HG03025 (cell line): ENCODE measurements at regions not wholly inside any gene's neighbourhood (a gene's known extent, or its start where the extent isn't known, plus 50 kb on each side); places are given as distances from the start of the nearest gene placed in this dataset.
"Not testable (repeated sequence)": the region's sequence is repeated elsewhere in the genome, so short reads cannot be mapped to it uniquely, and the experiment has no call there.

Experiments
- ATAC-seq: cut with Tn5 transposase; IDR thresholded peaks from one replicate; pipeline ENCODE4 v1.9.1; 2021; ENCODE audit warnings: mild to moderate bottlenecking, moderate library complexity; ENCODE audit not compliant: unreplicated experiment, low FRiP score

DNA sequence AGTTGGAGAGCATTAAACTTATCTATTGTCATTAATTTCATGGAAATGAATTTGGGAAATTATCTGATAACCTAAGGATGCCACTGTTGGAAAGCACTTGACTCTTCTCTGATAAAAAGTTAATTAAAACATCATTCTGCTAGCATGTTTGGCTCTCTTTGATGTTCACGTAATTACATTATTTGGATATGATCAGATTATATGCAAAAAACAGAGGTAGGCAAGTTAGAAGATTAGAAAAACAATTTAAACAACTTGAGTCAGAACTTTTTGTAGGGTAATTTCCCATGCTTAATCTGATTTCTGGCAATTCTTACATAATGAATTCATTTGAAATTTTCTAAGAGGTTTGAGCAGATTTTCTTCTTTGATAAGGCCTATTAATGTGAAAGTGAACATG, 882.9 kb downstream of the TRAM1L1 start:
- no peak for ATAC-seq

DNA sequence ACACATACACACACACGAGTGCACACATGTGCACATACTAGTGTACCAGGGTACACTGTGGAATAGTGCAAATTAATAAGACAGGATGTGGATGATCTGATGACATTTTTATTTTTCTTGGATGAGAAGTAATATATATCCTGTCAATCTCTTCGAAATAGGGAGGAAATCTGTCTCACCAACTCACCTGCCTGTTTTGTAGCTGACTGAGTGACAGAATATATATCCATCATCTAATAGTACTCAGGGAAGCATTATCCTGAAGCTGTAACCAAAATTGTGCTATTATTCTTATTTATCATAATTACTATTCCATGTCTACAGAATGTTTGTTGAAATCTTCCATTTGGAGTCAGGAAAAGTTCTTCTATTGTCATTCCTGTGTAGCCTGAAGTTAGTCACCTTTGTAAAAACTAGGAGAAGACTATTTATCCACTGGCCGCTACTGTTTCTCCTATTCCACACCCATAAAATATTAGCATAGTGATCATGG, 888.0 kb downstream of the TRAM1L1 start:
- no peak for ATAC-seq

DNA sequence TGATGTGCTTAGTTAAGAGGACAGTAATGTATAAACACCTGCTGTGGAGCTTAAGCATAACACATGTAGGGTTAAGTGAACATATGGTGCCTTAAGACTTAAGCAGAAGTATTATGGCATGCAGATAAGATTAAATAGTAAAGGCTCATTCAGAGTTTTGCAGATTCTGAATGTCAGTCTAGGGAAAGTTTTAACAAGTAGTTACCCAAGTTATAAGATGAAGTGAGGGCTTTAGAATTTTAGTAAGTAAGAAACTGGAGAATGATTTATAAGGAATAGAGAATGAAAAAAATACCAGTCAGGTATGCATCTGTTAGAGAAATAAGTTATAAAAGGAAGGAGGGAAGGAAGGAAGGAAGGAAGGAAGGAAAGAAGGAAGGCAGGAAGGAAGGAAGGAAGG, 902.1 kb downstream of the TRAM1L1 start:
- no peak for ATAC-seq

DNA sequence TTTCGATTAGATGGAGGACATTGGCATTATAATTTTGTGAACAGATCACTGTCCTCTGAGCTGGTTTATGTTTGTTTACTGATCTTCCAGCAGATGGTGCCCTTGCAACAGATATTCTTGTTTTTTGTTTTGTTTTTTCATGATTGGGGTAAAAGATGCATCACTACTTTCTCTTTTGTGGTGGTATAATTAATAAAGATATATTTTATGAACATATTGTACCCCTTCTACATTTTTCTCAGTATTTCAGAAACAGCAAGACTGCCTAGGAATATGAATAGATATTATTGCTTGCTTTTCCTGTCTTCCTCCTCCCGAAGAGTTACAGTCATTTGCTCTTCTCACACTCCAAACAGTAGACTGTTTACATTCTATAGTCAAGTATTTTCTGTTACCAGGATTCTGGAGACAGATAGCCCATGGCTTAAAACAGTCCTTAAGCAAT, 905.2 kb downstream of the TRAM1L1 start:
- no peak for ATAC-seq

DNA sequence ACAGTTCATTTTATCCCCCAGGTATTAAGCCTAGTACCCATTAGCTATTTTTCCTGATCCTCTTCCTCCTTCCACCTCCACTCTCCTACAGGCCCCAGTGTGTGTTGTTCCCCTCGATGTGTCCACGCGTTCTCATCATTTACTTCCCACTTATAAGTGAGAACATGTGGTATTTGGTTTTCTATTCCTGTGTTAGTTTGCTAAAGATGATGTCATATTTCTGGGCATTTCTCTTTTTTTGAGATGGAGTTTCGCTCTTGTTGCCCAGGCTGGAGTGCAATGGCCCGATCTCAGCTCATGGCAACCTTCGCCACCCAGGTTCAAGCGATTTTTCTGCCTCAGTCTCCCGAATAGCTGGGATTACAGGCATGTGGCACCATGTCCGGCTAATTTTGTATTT, 934.0 kb downstream of the TRAM1L1 start:
- not testable (repeated sequence) for ATAC-seq

DNA sequence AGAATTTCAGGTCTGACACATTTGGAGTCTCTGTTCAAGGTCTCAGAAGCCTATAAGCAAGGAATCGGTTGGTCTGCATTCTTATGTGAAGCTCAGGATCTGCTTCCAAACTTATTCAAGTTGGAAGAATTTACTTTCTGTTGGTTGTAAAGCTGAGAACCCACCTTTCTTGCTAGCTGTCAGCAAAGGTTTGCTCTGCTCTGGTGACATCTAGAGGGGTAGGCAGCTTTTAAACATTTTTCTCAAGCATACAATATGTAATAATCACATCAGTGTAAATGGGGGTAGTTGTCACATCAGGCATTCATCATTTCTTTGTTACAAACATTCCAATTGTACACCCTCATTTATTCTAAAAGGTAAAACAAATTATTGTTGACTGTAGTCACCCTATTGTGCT, 935.2 kb downstream of the TRAM1L1 start:
- ATAC-seq = no peak

DNA sequence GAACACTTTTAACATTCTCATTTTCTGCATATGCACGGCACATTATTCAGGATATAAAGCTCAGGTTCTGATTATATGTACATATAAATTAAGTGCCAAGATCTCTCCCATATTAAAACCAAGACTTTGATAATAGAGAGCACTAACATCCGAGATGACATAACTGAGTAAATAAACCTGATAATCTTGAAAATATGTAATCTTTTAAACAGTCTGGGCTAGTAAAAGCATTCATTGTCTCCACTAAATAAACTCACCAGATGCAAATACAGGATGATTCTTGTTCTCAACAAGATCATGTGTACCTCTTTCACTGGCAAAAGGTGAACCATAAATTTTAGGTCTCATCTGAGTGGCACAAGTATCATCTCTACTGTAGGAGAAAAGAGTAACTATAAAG, 942.2 kb downstream of the TRAM1L1 start:
- no peak for ATAC-seq

DNA sequence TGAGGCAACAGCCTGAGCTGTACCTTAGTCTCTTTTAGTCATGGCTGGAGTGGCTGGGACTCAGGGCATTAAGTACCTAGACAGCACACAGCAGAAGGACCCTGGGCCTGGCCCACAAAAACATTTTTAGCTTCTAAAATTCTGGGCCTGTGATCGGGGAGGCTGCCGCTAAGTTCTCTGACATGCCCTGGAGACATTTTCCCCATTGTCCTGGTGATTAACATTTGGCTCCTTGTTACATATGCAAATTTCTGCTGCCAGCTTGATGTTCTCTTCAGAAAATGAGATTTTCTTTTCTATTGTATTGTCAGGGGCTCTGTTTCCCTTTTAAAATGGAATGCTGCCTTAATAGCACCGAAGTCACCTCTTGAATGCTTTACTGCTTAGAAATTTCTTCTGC, 952.4 kb downstream of the TRAM1L1 start:
- no peak for ATAC-seq

DNA sequence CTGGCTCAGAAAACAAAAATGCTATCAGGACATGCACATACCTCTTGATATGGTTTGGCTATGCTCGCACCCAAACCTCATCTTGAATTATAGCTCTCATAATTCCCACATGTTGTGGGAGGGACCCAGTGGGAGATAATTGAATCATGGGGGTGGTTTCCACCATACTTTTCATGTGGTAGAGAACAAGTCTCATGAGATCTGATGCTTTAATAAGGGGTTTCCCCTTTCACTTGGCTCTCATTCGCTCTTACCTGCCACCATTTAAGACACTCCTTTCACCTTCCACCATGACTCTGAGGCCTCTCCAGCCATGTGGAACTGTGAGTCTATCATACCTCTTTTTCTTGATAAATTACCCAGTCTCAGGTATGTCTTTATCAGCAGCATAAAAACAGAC, 958.6 kb downstream of the TRAM1L1 start:
- no peak for ATAC-seq

DNA sequence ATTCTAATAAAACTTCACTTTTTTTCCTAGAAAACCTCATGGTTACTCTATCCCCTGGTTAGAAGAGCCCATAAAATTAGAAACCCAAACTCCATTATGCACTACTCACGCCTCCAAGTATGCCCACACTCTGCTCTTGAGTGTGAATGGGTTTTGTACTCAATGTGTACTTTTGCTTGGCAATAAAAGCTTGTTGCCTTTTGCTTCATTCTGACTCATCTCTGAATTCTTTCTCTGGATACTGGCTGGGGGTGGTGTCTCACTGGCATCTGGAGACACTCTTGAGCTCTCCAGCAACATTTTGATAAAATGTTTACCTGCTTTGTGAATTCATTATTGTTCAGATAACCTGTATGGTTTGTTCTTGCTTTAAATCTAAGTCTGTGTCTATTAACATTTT, 963.3 kb downstream of the TRAM1L1 start:
- no peak for ATAC-seq

DNA sequence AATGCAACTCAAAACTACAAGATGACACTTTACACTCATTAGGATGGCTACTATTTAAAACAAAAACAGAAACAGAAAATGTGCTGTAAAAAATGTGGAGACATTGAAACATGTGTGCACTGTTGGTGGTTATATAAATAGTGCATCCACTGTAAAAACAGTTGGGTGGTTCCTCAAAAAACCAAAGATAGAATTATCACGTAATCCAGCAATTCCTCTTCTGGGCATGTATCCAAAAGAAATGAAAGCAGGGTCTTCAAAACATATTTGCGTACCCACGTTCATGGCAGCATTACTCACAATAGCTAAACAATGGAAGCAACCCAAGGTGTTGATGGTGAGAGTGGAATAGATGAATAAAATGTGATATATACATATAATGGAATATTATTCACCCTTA, 967.2 kb downstream of the TRAM1L1 start:
- no peak for ATAC-seq

DNA sequence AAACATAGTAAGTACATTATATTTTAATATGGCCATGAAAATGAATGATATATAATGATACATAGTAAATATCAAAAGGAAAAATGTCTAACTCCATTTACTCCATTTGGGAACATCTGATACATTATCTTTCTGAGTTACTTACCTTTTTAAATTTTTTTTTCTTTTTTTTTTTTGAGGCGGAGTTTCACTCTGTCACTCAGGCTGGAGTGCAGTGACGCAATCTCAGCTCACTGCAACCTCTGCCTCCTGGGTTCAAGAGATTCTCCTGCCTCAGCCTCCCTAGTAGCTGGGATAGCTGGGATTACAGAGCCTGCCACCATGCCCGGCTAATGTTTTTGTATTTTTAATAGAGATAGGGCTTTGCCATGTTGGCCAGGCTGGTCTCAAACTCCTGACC, 972.5 kb downstream of the TRAM1L1 start:
- ATAC-seq = not testable (repeated sequence)

DNA sequence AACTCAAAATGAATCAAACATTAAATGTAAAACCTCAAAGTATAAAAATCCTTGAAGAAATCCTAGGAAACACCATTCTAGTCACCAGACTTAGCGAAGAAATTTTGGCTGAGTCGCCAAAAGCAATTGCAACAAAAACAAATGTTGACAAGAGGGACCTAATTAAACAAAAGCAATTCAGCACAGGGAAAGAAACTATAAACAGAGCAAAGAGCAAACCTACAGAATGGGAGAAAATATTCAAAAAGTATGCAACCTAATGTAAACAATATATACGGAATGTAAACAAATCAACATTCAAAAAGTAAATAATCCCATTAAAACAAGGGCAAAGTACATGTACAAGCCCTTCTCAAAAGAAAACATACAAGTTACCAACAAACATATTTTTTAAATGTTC, 974.7 kb downstream of the TRAM1L1 start:
- no peak for ATAC-seq

DNA sequence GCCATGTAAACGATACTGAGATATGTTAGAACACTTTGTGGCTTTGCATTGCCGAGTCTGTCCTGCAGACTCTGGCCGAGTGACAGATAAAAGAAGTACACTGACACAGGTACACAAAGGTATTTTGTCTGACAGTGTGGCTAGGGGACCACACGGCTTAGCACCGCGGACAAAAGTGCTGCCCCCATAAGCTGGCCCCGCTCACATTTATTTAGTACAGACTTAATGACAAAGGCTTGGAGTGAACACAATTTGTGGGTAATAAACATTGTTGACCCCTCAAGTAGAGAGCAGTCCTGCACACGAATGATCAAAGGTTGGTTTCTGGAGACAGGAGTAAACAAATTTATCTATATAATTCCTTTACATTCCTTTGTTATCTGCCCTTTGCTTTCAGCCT, 976.8 kb downstream of the TRAM1L1 start:
- ATAC-seq = no peak

DNA sequence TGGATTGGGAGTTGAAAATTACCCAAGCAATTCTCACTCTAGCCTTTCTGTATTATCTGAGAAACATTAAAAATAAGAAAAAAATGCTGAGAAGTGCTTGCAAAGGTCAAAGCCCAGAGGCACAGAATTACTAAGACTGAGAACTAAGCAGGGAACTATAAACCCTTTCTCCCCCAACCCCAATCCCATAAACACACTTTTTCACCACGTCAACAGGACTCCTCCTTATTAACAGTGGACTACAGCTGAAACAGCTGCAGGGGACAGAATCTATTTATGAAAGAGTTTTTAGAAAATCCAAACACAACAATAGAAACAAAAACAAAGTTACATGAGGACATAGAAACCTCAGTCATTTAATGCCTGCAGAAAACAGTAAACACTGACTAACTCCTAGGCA, 984.1 kb downstream of the TRAM1L1 start:
- no peak for ATAC-seq

DNA sequence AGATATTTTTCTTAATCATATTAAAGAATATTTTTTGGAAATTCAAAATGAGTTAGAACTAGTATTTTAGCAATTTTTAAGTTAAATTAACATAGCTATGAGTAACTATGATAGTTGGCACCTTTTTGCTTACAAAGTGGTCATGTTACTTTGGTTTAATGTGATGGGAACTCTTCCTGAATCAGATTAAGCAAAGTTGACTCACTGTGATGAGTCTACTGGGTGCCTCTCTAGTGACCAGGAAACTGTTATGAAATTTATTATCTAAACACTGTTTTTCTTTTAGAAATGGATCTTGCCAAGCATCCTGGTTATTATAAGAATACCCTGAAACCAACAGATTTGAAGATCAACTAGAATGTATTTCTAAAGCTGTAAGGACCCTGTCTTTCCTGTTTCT, 985.8 kb downstream of the TRAM1L1 start:
- no peak for ATAC-seq

DNA sequence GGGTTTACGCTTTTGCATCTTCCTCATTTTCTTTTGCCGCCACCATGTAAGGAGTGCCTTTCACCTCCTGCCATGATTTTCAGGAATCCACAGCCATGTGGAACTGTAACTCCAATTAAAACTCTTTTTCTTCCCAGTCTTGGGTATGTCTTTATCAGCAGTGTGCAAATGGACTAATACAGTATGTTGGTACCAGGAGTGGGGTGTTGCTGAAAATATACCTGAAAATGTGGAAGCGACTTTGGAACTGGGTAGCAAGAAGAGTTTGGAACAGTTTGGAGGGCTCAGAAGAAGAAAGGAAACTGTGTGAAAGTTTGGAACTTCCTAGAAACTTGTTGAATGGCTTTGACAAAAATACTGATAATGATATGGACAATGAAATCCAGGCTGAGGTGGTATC, 983.9 kb upstream of the NDST4 start:
- ATAC-seq = not testable (repeated sequence)

DNA sequence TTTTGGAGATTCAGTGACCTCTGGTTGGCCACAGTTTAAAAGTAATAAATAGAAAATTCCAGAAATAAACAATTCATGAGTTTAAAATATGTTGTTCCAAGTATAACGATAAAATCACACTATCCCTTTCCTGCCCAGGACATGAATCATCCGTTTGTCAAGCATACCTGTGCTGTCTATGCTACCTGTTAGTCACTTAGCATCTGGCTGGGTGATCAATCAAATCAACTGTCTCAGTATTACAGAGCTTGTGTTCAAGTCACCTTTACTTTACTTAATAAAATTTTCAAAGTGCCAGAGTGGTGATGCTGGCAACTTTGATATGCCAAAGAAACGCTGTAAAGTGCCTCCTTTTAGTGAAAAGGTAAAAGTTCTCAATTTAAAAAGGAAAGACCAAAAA, 979.5 kb upstream of the NDST4 start:
- ATAC-seq = no peak

DNA sequence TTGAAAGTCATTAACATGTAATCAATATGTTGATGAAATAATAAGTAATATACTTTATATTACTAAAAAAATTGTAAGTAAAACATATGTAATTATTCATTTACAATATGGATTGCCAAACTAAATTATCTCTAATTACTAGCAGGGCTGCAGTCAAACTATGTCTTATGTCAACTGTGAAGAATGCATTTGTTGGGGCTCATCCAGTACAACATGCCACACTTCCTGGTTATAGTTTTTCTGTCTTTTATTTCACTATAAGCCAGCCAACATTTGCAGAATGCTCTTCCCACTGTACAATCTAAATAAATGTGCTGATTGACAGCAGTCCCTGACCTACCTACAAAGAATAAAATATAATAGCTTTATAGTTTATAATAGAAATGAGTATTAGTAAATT, 975.4 kb upstream of the NDST4 start:
- ATAC-seq = no peak

DNA sequence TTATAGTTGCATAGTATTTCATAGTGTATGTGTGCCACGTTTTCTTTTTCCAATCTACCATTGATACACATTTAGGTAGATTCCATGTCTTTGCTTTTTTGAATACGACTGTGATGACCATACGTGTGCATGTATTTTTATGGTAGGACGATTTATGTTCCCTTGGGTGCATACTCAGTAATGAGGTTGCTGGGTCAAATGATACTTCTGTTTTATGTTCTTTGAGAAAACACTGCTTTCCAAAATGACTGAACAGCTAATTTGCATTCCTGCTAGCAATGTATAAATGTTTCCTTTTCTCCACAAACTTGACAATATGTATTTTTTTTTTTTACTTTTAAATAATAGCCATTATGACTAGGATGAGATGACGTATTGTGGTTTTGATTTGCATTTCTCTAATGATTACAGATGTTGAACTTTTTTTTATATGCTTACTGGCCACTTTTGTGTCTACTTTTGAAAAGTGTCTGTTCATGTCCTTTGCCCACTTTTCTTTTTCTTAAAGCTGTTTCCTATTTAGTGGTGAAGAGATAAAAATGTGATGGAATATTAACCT, 969.5 kb upstream of the NDST4 start:
- ATAC-seq = no peak

DNA sequence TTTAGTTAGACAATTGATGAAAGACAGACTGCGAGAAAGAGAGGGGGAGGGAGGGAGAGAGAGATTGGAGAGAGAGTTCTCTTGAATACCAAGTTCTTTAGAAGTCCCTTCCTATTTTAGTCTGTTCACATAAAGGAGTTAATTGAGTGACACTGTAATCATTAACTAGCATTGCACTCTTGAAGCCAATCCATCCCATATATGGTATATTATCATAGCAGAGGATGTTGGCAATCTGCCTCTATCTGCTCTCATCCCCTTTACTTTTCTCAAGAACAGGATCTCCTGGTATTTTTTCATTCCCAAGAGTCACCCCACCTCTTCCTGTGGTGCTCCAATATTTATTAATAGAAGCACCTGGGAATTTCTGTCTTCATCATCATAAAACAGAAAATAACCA, 959.6 kb upstream of the NDST4 start:
- ATAC-seq = no peak

DNA sequence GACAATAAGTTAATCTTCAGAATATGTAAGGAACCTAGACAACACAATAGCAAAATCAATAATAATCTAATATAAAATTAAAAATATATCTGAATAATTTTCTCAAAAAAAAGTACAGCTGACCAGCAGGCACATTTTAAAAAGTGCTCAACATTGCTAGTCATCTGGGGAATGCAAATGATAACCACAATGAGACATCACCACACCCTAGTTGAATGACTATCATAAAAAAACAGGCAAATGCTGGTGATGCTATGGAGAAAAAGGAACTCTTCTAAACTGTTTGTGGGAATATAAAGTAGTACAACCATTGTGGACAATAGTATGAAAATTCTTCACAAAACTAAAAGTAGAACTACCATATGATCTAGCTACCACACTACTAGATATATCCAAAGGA, 956.9 kb upstream of the NDST4 start:
- no peak for ATAC-seq

DNA sequence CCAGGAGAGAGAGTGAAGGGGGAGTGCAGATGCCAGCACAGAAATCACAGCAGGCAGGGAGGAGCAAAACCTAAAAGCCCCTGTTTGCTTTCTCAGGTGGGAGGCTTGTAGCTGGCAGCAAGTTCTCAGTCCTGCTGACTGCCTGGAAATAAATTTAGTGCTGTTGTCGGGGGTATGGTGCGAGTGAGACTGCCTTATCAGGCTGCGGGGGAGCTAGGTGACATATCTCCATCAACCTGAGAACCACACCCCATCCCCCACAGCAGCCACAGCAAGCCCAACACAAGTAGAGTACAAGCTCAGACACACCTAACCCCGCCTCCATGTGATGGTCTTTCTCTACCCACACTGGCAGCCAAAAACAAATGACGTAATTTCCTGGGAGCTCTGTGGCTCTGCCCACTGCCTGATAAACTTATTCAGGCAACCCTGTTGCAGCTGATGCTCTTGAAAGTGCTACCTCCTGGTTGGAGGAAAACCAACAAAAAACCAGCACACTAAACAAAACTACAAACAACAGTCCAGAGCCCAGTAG, 953.4 kb upstream of the NDST4 start:
- ATAC-seq = no peak
